ENCODE measurements at regions not wholly inside any gene's neighbourhood (a gene's known extent, or its start where the extent isn't known, plus 50 kb on each side); places are given as distances from the start of the nearest gene placed in this dataset.
A peak's percentile ranks its signal among the peaks of the same experiment; 100 is the strongest.

DNA sequence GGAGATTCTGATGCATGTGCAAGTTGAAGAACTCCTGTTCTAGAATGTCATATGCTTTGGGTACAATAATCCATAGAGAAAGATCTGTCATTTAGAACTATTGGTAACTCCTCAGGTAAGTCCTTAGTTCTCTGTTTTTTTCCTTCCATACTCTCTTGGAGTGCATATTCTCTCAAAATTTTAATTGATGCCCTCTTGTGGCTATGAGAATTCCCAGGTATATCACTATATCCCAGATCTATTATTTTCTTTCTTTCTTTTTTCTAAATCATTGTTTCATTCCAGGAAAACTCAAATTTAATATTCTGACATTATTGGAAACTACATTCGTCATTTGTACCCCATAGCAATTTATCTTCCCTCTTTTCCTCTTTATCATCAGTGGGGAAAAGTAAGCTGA, 485.4 kb downstream of the KLF5 start:
- 54% methylated on average over 1 of the region's 1 CpG for WGBS (ENCODE audit: insufficient coverage, low lambda C conversion rate)

DNA sequence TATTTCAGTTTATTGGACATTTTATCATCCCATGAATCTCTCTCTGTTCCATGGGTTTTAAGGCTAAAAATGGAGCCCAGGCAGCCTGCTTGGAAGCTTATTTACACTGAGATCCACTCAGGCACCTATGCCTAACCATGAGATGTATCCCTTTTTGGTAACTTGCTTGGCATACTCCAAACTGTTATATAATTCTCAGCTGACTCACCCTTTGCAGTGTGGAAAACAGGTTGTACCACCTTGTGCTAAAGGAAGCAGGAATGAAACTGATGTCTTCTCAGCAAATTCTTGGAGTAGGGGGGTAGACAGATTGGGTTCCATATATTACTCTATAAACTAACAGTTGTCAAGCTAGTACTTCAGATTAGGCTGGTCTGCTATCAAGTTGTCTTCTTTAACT, 483.6 kb downstream of the KLF5 start:
- H3K4me3 ChIP-seq (ENCODE audit: low read length): no peak overlapping the region
- no peak for DNase-seq
- H3K27me3 ChIP-seq (ENCODE audit: control insufficient read depth, insufficient read depth, low read length): no peaks in the 10 kb centered on the region
- no peaks in the 10 kb centered on the region for H3K36me3 ChIP-seq (ENCODE audit: control insufficient read depth, insufficient read depth, low read length)
- no peak overlapping the region for H3K27ac ChIP-seq (ENCODE audit: low read length)
- no peaks in the 10 kb centered on the region for H3K4me1 ChIP-seq (ENCODE audit: control insufficient read depth, insufficient read depth, low read length)
- H3K9me3 ChIP-seq (ENCODE audit: control insufficient read depth, low read depth, low read length): no peaks in the 10 kb centered on the region

More for the DNA sequence above, 485.4 kb downstream of the KLF5 start:
- H3K4me3 ChIP-seq (ENCODE audit: low read length): no peak overlapping the region
- no peak for DNase-seq
- H3K27ac ChIP-seq (ENCODE audit: low read length): no peak overlapping the region
- H3K27me3 ChIP-seq (ENCODE audit: control insufficient read depth, insufficient read depth, low read length): no peaks in the 10 kb centered on the region
- H3K9me3 ChIP-seq (ENCODE audit: control insufficient read depth, low read depth, low read length): no peaks in the 10 kb centered on the region
- H3K36me3 ChIP-seq (ENCODE audit: control insufficient read depth, insufficient read depth, low read length): no peaks in the 10 kb centered on the region
- H3K4me1 ChIP-seq (ENCODE audit: control insufficient read depth, insufficient read depth, low read length): no peaks in the 10 kb centered on the region

DNA sequence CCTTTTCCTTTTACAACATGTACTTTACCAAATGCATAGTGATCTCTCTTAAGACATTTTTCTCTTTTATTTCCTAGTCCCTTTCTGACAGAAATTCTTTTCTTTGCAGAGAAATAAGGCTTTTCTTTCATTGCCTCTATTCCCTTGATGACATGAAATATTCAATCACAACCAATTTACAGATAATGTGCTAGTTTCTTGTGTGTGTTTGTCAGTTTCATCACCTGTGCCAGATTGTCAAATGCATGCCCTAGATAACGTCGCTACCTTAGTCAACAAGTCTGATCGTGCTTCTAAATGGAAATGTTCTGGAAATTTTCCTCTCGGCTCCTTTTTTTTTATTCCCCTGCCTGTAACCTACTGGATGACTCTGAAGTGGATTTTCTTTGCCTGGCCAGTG, 478.1 kb downstream of the KLF5 start:
- 40% methylated on average over 1 of the region's 4 CpGs for WGBS (ENCODE audit: insufficient coverage, low lambda C conversion rate)
- peaks cover 4% of the 10 kb centered on the region for H3K4me1 ChIP-seq (ENCODE audit: control insufficient read depth, insufficient read depth, low read length)
- H3K9me3 ChIP-seq (ENCODE audit: control insufficient read depth, low read depth, low read length): no peaks in the 10 kb centered on the region

DNA sequence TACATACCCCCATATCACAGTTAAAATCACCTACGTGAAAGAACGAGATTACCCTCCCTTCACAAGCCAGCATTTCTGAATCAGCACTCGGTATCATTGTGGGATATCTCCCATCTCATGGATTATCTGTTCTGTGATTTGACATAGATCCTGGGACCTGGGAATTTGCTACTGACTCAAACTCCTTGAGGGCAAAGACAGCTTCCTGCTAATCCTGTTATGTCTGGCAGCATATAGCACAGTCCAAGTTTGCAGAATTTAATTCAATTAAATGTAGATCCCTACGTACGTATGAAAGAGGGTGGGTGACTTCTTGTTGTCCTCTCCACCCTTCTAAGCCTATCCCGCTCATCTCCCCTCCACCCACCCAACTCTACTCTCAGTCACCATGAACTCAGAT, 476.5 kb downstream of the KLF5 start:
- H3K4me1 ChIP-seq (ENCODE audit: control insufficient read depth, insufficient read depth, low read length): peaks cover 4% of the 10 kb centered on the region
- H3K27me3 ChIP-seq (ENCODE audit: control insufficient read depth, insufficient read depth, low read length): no peaks in the 10 kb centered on the region
- 80% methylated on average over 1 of the region's 6 CpGs for WGBS (ENCODE audit: insufficient coverage, low lambda C conversion rate)
- no peaks in the 10 kb centered on the region for H3K9me3 ChIP-seq (ENCODE audit: control insufficient read depth, low read depth, low read length)
- no peak overlapping the region for H3K27ac ChIP-seq (ENCODE audit: low read length)
- DNase-seq: no peak
- H3K4me3 ChIP-seq (ENCODE audit: low read length): no peak overlapping the region
- no peaks in the 10 kb centered on the region for H3K36me3 ChIP-seq (ENCODE audit: control insufficient read depth, insufficient read depth, low read length)

More for the DNA sequence above, 478.1 kb downstream of the KLF5 start:
- no peaks in the 10 kb centered on the region for H3K36me3 ChIP-seq (ENCODE audit: control insufficient read depth, insufficient read depth, low read length)
- H3K27me3 ChIP-seq (ENCODE audit: control insufficient read depth, insufficient read depth, low read length): no peaks in the 10 kb centered on the region
- H3K4me3 ChIP-seq (ENCODE audit: low read length): no peak overlapping the region
- no peak for DNase-seq
- no peak overlapping the region for H3K27ac ChIP-seq (ENCODE audit: low read length)

DNA sequence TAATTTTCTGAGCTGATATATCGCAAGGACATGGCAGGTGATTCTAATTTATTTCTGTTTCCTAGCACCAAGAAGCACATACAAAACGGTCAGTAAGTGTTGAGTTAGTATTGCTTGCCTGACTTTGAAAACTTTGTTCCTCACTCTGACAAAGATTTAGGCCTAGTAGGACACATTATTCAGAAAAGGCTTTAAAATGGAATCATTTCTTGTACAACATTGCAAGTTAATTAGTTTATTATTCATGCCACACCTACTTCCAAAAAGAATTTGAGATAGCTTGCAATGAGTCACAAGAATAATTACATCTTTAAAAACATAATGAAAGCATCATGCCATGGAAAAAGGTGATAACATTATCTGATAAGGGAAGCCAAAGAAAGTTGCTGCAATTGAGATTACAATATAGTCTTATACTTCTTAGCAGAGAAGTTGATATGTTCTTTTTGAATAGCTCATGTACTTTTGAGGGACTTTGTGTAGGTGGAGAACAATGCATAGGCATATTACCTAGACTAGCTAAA, 474.2 kb downstream of the KLF5 start:
- H3K27me3 ChIP-seq (ENCODE audit: control insufficient read depth, insufficient read depth, low read length): no peaks in the 10 kb centered on the region
- H3K4me3 ChIP-seq (ENCODE audit: low read length): no peak overlapping the region
- peak; percentile 14 to 15 for DNase-seq
- no peaks in the 10 kb centered on the region for H3K36me3 ChIP-seq (ENCODE audit: control insufficient read depth, insufficient read depth, low read length)
- WGBS (ENCODE audit: insufficient coverage, low lambda C conversion rate): no CpG with 5 or more reads among the region's 2 CpGs
- H3K27ac ChIP-seq (ENCODE audit: low read length): no peak overlapping the region
- peaks cover 4% of the 10 kb centered on the region for H3K4me1 ChIP-seq (ENCODE audit: control insufficient read depth, insufficient read depth, low read length)
- no peaks in the 10 kb centered on the region for H3K9me3 ChIP-seq (ENCODE audit: control insufficient read depth, low read depth, low read length)

DNA sequence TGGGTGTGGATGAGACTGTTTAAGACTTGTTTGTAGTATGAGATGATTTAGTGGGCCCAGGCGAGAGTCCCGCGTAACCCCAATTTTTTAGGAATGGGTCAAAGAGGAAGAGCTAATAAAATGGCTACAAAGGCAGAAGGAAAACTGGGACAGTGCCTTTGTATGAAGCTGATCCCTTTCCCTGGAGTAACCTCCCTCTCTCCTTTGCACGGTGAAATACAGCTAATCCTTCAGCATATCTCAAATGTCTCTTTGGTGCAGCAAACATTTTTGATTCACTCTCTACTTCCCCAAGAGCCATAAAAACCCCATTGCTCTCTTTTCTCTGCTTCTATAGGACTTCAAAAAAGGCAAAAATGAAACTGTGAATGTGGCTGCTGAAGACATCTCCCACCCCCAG, 473.8 kb downstream of the KLF5 start:
- Histone ChIP-seq H3K4me1 (ENCODE audit: control insufficient read depth, insufficient read depth, low read length) (peaks cover 4% of the 10 kb centered on the region), H3K27ac (ENCODE audit: low read length) (no peak overlapping the region), H3K27me3 (ENCODE audit: control insufficient read depth, insufficient read depth, low read length) (no peaks in the 10 kb centered on the region), H3K4me3 (ENCODE audit: low read length) (no peak overlapping the region), H3K36me3 (ENCODE audit: control insufficient read depth, insufficient read depth, low read length) (no peaks in the 10 kb centered on the region), H3K9me3 (ENCODE audit: control insufficient read depth, low read depth, low read length) (no peaks in the 10 kb centered on the region)
- WGBS (ENCODE audit: insufficient coverage, low lambda C conversion rate): 92% methylated on average over 2 of the region's 4 CpGs
- DNase-seq: no peak

DNA sequence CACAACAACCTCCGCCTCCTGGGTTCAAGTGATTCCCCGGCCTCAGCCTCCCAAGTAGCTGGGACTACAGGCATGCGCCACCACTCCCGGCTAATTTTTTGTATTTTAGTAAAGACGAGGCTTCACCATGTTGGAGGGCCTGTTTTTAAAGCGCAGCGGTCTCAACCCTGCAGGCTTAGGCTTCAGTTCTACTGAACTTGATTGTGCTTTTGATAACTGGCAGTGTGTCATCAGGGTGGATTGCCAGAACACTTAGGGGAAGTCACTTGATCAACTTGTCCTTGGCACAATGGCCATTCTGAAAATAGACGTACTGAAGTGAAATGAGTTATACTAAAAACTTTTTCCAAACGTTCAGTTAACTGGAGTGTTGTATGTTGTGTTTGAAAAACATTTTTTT, 472.2 kb downstream of the KLF5 start:
- no peak overlapping the region for H3K27ac ChIP-seq (ENCODE audit: low read length)
- no peaks in the 10 kb centered on the region for H3K27me3 ChIP-seq (ENCODE audit: control insufficient read depth, insufficient read depth, low read length)
- DNase-seq: no peak
- no peaks in the 10 kb centered on the region for H3K9me3 ChIP-seq (ENCODE audit: control insufficient read depth, low read depth, low read length)
- no peaks in the 10 kb centered on the region for H3K36me3 ChIP-seq (ENCODE audit: control insufficient read depth, insufficient read depth, low read length)
- H3K4me3 ChIP-seq (ENCODE audit: low read length): no peak overlapping the region
- WGBS (ENCODE audit: insufficient coverage, low lambda C conversion rate): no CpG with 5 or more reads among the region's 9 CpGs
- H3K4me1 ChIP-seq (ENCODE audit: control insufficient read depth, insufficient read depth, low read length): peaks cover 4% of the 10 kb centered on the region

DNA sequence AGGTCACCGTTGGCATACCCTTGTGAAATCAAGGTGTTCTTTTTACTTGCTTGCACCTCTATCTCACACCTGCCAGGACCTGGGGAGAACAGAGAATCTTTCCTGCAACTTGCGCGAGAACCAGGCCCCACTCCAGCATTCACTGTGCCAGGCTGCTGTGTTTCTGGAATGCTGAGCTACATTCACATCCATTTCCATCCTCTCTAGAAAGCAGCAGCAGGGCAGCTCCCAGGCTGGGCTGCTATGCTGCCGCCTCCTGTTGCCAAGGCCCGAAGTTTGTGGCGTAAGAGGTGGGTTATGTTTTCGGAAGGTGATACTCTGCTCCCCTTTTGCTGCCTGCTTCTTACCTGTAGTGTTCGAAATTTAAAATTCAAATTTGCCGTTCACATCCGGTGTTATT, 464.1 kb downstream of the KLF5 start:
- WGBS (ENCODE audit: insufficient coverage, low lambda C conversion rate): 100% methylated on average over 1 of the region's 10 CpGs
- H3K4me3 ChIP-seq (ENCODE audit: low read length): no peak overlapping the region

DNA sequence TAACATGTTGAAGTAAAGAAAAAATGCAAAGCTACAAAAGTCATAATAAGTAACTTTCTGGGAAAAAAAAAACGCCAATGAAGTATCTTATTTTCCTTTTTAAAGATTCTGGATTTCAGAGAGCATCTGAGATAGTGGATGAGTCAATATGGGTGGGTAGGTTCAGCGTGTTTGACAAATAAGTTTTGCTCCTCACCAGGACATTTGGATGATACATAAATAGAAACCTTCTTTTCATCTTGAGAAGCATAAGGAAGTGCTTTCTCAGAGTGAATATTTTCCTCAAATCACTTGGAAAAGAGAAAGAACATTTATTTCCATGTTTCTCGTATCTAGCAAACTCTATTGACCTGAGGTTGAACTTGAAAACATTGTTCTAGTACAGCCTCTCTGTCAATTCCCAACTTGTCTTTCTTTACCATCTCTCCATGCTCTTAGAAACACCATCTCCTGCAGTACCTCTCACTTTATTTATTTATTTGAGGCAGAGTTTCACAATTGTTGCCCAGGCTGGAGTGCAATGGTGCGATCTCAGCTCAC, 463.2 kb downstream of the KLF5 start:
- 60% methylated on average over 1 of the region's 4 CpGs for WGBS (ENCODE audit: insufficient coverage, low lambda C conversion rate)
- H3K4me1 ChIP-seq (ENCODE audit: control insufficient read depth, insufficient read depth, low read length): peaks cover 6% of the 10 kb centered on the region
- no peaks in the 10 kb centered on the region for H3K27me3 ChIP-seq (ENCODE audit: control insufficient read depth, insufficient read depth, low read length)
- H3K27ac ChIP-seq (ENCODE audit: low read length): no peak overlapping the region
- no peak for DNase-seq
- H3K9me3 ChIP-seq (ENCODE audit: control insufficient read depth, low read depth, low read length): no peaks in the 10 kb centered on the region
- no peaks in the 10 kb centered on the region for H3K36me3 ChIP-seq (ENCODE audit: control insufficient read depth, insufficient read depth, low read length)
- H3K4me3 ChIP-seq (ENCODE audit: low read length): no peak overlapping the region

More for the DNA sequence above, 464.1 kb downstream of the KLF5 start:
- Histone ChIP-seq H3K27me3 (ENCODE audit: control insufficient read depth, insufficient read depth, low read length) (no peaks in the 10 kb centered on the region), H3K9me3 (ENCODE audit: control insufficient read depth, low read depth, low read length) (no peaks in the 10 kb centered on the region), H3K36me3 (ENCODE audit: control insufficient read depth, insufficient read depth, low read length) (no peaks in the 10 kb centered on the region), H3K27ac (ENCODE audit: low read length) (no peak overlapping the region), H3K4me1 (ENCODE audit: control insufficient read depth, insufficient read depth, low read length) (peaks cover 6% of the 10 kb centered on the region)
- no peak for DNase-seq

DNA sequence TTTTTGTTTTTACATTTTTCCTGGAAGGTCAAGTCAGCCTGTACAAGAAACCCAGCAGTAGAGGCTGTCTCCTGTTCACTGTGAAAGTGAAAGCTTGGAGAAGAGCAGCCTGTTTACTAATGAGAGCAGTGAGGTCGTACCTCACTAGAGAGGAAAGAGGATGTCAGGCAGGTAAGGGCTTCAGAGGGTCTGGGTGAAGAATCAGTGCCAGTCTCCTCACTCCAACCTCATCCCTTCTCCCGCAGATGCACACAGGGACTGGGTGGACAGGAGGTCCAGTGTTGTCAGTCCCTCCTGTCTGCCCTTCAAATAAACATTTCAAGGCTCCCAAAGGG, 462.5 kb downstream of the KLF5 start:
- Histone ChIP-seq H3K9me3 (ENCODE audit: control insufficient read depth, low read depth, low read length) (no peaks in the 10 kb centered on the region), H3K27ac (ENCODE audit: low read length) (no peak overlapping the region), H3K36me3 (ENCODE audit: control insufficient read depth, insufficient read depth, low read length) (no peaks in the 10 kb centered on the region), H3K4me1 (ENCODE audit: control insufficient read depth, insufficient read depth, low read length) (peaks cover 6% of the 10 kb centered on the region), H3K4me3 (ENCODE audit: low read length) (no peak overlapping the region), H3K27me3 (ENCODE audit: control insufficient read depth, insufficient read depth, low read length) (no peaks in the 10 kb centered on the region)
- DNase-seq: peak; percentile 11 to 56
- no CpG with 5 or more reads among the region's 2 CpGs for WGBS (ENCODE audit: insufficient coverage, low lambda C conversion rate)

DNA sequence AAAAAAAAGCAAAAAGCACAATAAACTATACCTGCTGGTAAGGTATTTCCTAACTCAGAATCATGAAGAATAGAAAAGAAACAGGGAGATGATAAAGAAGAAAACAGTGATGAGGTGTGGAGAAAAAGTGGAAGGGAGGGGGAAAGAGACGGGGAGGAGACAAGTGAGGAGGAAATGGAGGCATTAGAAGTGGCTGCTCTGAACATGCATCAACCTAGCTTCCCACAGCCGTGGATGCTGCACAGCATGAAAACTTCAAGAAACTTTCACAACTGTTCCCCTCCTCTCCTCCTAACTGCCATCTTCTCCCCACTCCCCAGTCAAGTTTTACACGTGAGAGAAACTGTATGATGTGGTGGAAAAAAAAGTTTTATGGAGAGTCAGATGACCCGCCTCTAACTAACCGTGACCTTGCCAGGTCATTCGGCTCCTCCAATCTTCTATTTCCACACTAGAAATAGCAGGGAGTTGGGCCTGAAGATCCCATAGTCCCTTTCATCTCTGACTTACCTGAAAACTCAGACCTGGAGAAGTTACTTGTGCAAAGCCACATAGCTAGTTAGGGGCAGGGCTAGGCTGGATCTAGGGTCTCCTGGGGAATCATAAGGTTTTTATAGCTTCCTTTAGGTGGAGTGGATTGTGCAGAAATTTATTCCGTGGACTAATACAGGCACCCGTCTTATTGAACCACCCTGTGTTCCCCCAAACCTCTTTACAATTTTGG, 461.9 kb downstream of the KLF5 start:
- H3K4me3 ChIP-seq (ENCODE audit: low read length): no peak overlapping the region
- no peaks in the 10 kb centered on the region for H3K9me3 ChIP-seq (ENCODE audit: control insufficient read depth, low read depth, low read length)
- peaks cover 6% of the 10 kb centered on the region for H3K4me1 ChIP-seq (ENCODE audit: control insufficient read depth, insufficient read depth, low read length)
- no peak overlapping the region for H3K27ac ChIP-seq (ENCODE audit: low read length)
- no peaks in the 10 kb centered on the region for H3K36me3 ChIP-seq (ENCODE audit: control insufficient read depth, insufficient read depth, low read length)
- no peaks in the 10 kb centered on the region for H3K27me3 ChIP-seq (ENCODE audit: control insufficient read depth, insufficient read depth, low read length)
- peak in 1 of 2 donors; percentile 22 for DNase-seq
- 75% methylated on average over 2 of the region's 8 CpGs for WGBS (ENCODE audit: insufficient coverage, low lambda C conversion rate)
